ENCODE measurements at regions not wholly inside any gene's neighbourhood (a gene's known extent, or its start where the extent isn't known, plus 50 kb on each side); places are given as distances from the start of the nearest gene placed in this dataset.

DNA sequence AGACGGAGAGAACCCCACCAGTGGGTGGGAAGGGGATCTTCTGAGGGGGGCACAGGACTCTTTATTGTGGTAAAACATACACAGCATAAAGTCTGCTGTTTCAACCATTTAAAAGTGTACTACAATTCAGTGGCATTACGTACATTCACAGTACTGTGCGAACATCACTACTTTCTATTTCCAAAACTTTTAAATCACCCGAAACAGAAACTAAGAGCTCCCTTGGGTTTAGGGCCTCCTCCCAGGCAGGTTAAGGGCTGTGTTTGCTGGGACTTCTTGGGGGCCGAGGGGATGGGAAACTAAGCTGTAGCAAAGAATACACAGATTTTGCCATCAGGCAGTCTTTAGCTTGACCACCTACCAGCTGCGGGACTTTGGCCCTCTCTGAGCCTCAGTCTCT lies 242.0 kb downstream of the HAUS1 start:
- TF ChIP-seq, protein P1, sequence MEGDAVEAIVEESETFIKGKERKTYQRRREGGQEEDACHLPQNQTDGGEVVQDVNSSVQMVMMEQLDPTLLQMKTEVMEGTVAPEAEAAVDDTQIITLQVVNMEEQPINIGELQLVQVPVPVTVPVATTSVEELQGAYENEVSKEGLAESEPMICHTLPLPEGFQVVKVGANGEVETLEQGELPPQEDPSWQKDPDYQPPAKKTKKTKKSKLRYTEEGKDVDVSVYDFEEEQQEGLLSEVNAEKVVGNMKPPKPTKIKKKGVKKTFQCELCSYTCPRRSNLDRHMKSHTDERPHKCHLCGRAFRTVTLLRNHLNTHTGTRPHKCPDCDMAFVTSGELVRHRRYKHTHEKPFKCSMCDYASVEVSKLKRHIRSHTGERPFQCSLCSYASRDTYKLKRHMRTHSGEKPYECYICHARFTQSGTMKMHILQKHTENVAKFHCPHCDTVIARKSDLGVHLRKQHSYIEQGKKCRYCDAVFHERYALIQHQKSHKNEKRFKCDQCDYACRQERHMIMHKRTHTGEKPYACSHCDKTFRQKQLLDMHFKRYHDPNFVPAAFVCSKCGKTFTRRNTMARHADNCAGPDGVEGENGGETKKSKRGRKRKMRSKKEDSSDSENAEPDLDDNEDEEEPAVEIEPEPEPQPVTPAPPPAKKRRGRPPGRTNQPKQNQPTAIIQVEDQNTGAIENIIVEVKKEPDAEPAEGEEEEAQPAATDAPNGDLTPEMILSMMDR (IDR thresholded peaks at IDR 0.05; ENCODE audit: low read depth, low read length, missing control alignments), result no peak
- H3K4me3 ChIP-seq (ENCODE audit: low read depth, low read length), result no peak overlapping the region
- DNase-seq (ENCODE audit: low read depth), result no peak

DNA sequence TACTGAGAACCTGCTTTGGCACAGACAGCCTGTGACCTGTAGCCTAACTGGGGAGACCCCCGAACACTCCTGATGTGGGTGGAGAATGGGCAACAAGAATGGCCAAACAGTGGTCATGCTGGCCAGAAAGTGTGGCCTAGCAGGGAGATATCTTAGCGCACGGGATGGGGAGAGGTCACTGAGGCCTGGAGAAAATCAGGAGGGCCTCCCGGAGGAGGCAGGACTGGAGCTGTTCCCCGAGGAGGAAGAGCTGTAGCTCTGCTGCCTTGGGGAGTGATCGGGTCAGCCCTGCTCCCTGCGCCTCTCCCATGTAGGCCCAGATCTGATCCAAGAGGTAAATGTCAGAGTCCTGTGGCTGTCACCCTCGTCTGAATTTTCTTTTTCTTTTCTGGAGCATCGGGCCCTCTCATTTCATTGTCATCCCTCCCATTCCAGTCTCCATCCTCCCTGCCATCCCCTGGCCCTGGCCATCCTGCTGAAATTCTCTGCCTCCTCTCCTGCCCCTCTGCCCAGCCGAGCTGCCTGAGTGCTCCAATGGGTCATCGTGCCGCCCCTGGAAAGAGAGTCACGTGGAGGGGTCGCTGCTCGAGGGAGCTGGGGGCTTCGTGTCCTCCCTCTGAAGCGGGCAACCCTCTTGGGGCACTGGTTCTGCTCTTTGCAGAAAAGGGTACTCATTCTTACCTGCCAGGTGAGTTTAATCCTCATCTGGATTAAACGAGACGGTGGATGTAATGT lies 242.9 kb downstream of the HAUS1 start:
- TF ChIP-seq, protein P1 (IDR thresholded peaks at IDR 0.05; ENCODE audit: low read depth, low read length, missing control alignments), result no peak
- DNase-seq (ENCODE audit: low read depth), result no peak

GRCh38 chr18:46350598-46351159 lies 246.5 kb downstream of the HAUS1 start:
- no peak for DNase-seq (ENCODE audit: low read depth)
- TF ChIP-seq, protein P1 (IDR thresholded peaks at IDR 0.05; ENCODE audit: low read depth, low read length, missing control alignments), result no peak
- H3K4me3 ChIP-seq (ENCODE audit: low read depth, low read length), result no peak overlapping the region

More for the DNA sequence above, 242.9 kb downstream of the HAUS1 start:
- H3K4me3 ChIP-seq (ENCODE audit: low read depth, low read length), result no peak overlapping the region

DNA sequence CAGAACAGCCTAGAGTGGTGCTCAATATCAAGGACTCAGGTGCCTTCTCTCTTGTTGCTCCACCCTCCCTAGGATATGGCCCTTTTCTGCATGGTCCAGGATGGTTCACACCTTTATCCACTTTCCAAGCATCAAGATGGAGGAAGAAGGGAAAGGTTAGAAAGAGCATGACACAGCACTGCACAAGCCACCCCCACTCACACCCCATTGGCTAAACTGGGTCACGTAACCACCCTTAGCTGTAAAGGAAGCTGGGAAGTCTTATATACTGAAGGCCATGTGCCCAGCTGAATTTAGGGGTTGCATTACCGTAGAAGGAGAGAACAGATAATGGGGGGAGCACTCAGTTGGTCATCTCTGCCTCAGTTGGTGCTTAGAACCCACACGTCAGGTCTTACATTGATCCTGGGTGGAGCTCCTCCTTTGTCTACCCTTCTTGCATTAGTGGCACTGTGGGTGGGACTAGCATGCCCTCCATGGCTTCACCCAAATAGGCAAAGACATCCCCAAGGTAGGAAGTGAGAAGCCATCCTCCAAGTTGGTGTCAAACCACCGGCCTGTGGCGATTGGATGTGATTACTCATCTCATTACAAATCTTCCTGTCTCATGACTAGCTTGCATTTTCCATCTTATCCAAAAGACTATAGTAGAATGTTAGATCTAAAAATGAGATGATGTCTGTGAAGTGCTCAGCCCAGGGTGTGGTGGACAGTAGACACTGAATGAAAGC lies 248.5 kb downstream of the HAUS1 start:
- no peak for DNase-seq (ENCODE audit: low read depth)
- TF ChIP-seq, protein P1 (IDR thresholded peaks at IDR 0.05; ENCODE audit: low read depth, low read length, missing control alignments), result no peak
- H3K4me3 ChIP-seq (ENCODE audit: low read depth, low read length), result no peak overlapping the region

DNA sequence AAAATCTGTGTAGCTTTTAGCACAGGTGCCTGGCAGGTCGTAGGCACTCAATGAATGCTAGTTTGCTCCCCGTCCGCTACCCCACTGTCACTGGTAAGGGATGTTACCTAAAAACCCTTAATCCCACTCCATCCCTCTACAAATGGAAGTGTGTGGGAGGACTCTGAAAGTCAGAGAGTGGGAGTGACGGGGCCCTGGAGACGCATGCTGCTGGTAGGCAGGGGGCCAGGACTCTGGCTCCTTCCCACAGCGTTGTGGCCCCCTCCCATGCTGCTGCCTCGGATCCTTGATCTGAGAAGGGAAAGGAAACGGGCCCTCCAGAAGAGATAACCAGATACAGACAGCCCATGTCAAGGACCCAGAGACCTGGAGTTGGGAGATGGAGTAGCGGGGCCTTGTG lies 249.3 kb downstream of the HAUS1 start:
- TF ChIP-seq, protein P1 (IDR thresholded peaks at IDR 0.05; ENCODE audit: low read depth, low read length, missing control alignments), result no peak
- DNase-seq (ENCODE audit: low read depth), result no peak
- no peak overlapping the region for H3K4me3 ChIP-seq (ENCODE audit: low read depth, low read length)

- TF ChIP-seq, protein P1 (IDR thresholded peaks at IDR 0.05; ENCODE audit: low read depth, low read length, missing control alignments), result no peak
- no peak overlapping the region for H3K4me3 ChIP-seq (ENCODE audit: low read depth, low read length)
- no peak for DNase-seq (ENCODE audit: low read depth)
Measured at GRCh38 chr18:46356278-46357033, 252.3 kb downstream of the HAUS1 start.

Data from GM12864 (cell line).